ENCODE measurements at regions not wholly inside any gene's neighbourhood (a gene's known extent, or its start where the extent isn't known, plus 50 kb on each side); places are given as distances from the start of the nearest gene placed in this dataset.

DNA sequence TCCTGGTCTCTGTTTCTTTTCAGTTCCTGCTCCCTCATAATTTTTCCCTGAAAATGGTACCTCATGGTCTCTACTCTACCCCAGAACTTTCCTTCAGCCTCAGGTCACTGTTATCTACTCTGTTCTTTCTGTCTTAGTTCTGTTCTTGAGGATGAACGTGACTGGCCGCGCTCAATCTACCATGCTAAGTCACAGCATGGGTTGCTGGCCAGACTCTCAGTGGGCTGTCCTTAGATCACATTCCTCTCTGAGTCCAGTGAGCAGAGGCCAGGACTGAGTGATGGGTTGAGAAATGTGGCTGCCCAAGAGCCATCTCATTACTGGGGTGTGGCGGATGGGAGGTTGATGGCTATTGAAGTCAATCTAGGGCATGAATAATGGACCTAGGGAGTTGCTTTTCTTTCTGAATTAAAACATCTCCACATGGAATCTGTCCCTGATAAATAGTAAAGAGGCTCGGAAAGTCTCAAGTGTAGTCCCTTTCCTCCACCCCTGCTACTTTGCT is 164.0 kb upstream of the DTNBP1 start:
- Histone ChIP-seq H3K9me3 (no peaks in the 10 kb centered on the region), H3K9me2 (no peaks in the 10 kb centered on the region), H3K4me2 (no peak overlapping the region), H3K27ac (ENCODE audit: low read depth in 2 of 2, low read length in 1 of 2) (no peak overlapping the region), H3K4me1 (ENCODE audit: control insufficient read depth in 1 of 2, insufficient read depth in 2 of 2, low read depth in 1 of 2, low read length in 1 of 2) (no peaks in the 10 kb centered on the region), H3K79me2 (ENCODE audit: insufficient read depth) (no peaks in the 10 kb centered on the region), H4K20me1 (ENCODE audit: insufficient read depth) (no peaks in the 10 kb centered on the region), H3K36me3 (replicated peaks in 1 of 2; ENCODE audit: control insufficient read depth in 1 of 2, insufficient read depth in 2 of 2, low read length in 1 of 2) (no peaks in the 10 kb centered on the region), H2AFZ (ENCODE audit: low read depth) (no peak overlapping the region), H3K9ac (no peak overlapping the region), H3K27me3 (ENCODE audit: insufficient read depth) (no peaks in the 10 kb centered on the region), H3F3A (replicated peaks; ENCODE audit: insufficient read depth) (no peaks in the 10 kb centered on the region), H3K4me3 (ENCODE audit: low read depth in 2 of 2, low read length in 1 of 2) (no peak overlapping the region)
- DNase-seq, result no peak
- CTCF ChIA-PET, result interaction anchor here (1.1 kb wide), 1 partner anchor 10 kb away, joined by 4 read pairs; no protein-coding TSS in a partner anchor
- WGBS (ENCODE audit: low lambda C conversion rate), result 65% methylated on average over 5 of the region's 5 CpGs
- no peak for TF ChIP-seq SIN3A (IDR thresholded peaks at IDR 0.05; ENCODE audit: borderline replicate concordance, low read depth, low read length)
- POLR2A ChIA-PET, result no interaction called here

DNA sequence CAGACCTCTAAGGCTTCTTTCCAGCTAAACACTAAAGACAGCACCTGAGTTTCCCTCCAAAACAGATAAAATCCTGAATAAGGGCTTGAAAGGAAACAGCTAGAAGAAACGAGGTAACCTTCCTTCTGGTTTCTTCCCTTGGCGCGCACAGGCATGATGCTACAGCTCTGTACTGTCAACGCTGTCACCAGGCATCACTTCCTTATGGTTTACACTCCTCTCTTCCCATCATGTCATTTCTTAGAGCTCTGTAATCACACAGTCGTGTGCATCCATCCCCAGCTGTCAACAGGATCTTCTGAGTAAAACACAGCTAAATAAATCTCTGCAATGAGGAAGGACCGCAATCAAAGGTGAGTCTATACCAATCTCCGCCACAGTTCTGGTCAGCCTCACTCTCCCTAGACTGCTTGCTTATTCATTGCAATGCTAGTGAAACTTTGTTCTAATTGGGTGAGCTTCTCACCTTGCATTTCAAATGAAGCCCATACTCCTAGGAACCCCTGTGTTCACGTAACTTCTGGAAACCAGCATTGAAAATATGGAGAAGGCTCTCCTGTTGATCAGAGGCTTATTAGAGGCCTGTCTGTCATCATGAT is 162.6 kb upstream of the DTNBP1 start:
- POLR2A ChIA-PET, result no interaction called here

More for the DNA sequence above, 162.6 kb upstream of the DTNBP1 start:
- Histone ChIP-seq H3K27ac (ENCODE audit: low read depth in 2 of 2, low read length in 1 of 2) (no peak overlapping the region), H3F3A (replicated peaks; ENCODE audit: insufficient read depth) (no peaks in the 10 kb centered on the region), H3K27me3 (ENCODE audit: insufficient read depth) (no peaks in the 10 kb centered on the region), H2AFZ (ENCODE audit: low read depth) (no peak overlapping the region), H3K4me2 (no peak overlapping the region), H3K36me3 (replicated peaks in 1 of 2; ENCODE audit: control insufficient read depth in 1 of 2, insufficient read depth in 2 of 2, low read length in 1 of 2) (no peaks in the 10 kb centered on the region), H4K20me1 (ENCODE audit: insufficient read depth) (no peaks in the 10 kb centered on the region), H3K9me3 (no peaks in the 10 kb centered on the region), H3K4me1 (ENCODE audit: control insufficient read depth in 1 of 2, insufficient read depth in 2 of 2, low read depth in 1 of 2, low read length in 1 of 2) (no peaks in the 10 kb centered on the region), H3K9ac (no peak overlapping the region), H3K9me2 (no peaks in the 10 kb centered on the region), H3K79me2 (ENCODE audit: insufficient read depth) (no peaks in the 10 kb centered on the region), H3K4me3 (ENCODE audit: low read depth in 2 of 2, low read length in 1 of 2) (no peak overlapping the region)
- no peak for DNase-seq
- 62% methylated on average over 8 of the region's 8 CpGs for WGBS (ENCODE audit: low lambda C conversion rate)
- TF ChIP-seq SMC3 (IDR thresholded peaks at IDR 0.05; ENCODE audit: low read depth, low read length) (no peak), MXI1 (IDR thresholded peaks at IDR 0.05; ENCODE audit: low read depth, low read length) (no peak), SIN3A (IDR thresholded peaks at IDR 0.05; ENCODE audit: borderline replicate concordance, low read depth, low read length) (no peak), MEF2A (IDR thresholded peaks at IDR 0.05; ENCODE audit: borderline replicate concordance, low read depth) (no peak), EP300 (IDR thresholded peaks at IDR 0.05; ENCODE audit: borderline replicate concordance in 1 of 2, low read depth in 1 of 2, low read length in 1 of 2) (no peak)
- TF ChIP-seq, protein P1, sequence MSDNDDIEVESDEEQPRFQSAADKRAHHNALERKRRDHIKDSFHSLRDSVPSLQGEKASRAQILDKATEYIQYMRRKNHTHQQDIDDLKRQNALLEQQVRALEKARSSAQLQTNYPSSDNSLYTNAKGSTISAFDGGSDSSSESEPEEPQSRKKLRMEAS (IDR thresholded peaks at IDR 0.05; ENCODE audit: low read depth), result no peak
- TF ChIP-seq, protein P2, sequence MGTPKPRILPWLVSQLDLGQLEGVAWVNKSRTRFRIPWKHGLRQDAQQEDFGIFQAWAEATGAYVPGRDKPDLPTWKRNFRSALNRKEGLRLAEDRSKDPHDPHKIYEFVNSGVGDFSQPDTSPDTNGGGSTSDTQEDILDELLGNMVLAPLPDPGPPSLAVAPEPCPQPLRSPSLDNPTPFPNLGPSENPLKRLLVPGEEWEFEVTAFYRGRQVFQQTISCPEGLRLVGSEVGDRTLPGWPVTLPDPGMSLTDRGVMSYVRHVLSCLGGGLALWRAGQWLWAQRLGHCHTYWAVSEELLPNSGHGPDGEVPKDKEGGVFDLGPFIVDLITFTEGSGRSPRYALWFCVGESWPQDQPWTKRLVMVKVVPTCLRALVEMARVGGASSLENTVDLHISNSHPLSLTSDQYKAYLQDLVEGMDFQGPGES (IDR thresholded peaks at IDR 0.05; ENCODE audit: low read depth, low read length), result no peak
- TF ChIP-seq, protein P3, sequence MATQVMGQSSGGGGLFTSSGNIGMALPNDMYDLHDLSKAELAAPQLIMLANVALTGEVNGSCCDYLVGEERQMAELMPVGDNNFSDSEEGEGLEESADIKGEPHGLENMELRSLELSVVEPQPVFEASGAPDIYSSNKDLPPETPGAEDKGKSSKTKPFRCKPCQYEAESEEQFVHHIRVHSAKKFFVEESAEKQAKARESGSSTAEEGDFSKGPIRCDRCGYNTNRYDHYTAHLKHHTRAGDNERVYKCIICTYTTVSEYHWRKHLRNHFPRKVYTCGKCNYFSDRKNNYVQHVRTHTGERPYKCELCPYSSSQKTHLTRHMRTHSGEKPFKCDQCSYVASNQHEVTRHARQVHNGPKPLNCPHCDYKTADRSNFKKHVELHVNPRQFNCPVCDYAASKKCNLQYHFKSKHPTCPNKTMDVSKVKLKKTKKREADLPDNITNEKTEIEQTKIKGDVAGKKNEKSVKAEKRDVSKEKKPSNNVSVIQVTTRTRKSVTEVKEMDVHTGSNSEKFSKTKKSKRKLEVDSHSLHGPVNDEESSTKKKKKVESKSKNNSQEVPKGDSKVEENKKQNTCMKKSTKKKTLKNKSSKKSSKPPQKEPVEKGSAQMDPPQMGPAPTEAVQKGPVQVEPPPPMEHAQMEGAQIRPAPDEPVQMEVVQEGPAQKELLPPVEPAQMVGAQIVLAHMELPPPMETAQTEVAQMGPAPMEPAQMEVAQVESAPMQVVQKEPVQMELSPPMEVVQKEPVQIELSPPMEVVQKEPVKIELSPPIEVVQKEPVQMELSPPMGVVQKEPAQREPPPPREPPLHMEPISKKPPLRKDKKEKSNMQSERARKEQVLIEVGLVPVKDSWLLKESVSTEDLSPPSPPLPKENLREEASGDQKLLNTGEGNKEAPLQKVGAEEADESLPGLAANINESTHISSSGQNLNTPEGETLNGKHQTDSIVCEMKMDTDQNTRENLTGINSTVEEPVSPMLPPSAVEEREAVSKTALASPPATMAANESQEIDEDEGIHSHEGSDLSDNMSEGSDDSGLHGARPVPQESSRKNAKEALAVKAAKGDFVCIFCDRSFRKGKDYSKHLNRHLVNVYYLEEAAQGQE (IDR thresholded peaks at IDR 0.05; ENCODE audit: low read depth, low read length), result no peak
- CTCF ChIA-PET, result interaction anchor here (1.1 to 1.3 kb wide), 3 partner anchors 12 to 16 kb away, joined by 3 read pairs; no protein-coding TSS in a partner anchor
